Ovary (tissue), 7 donors: ENCODE measurements at regions not wholly inside any gene's neighbourhood (a gene's known extent, or its start where the extent isn't known, plus 50 kb on each side); places are given as distances from the start of the nearest gene placed in this dataset.

ENCODE experiments used
- DNase-seq, 5 donors: peaks; one replicate each; pipeline ENCODE4 v3.0.0-alpha.2; 2019 to 2020
- H3K27ac ChIP-seq, 2 donors: fragments of 200-600 bp; one replicate each; pipeline versions ENCODE4 v1.5.1 to v1.8.0; 2019 to 2022
- H3K27me3 ChIP-seq: fragments of 200-600 bp; one replicate; pipeline ENCODE4 v1.8.0; 2022
- H3K36me3 ChIP-seq: fragments of 200-600 bp; sonication (generic); one replicate; pipeline ENCODE4 v1.5.1; 2019
- H3K4me1 ChIP-seq: one replicate; pipeline ENCODE4 v1.8.1; 2013; ENCODE audit warnings: mild to moderate bottlenecking, moderate library complexity; ENCODE audit not compliant: insufficient read depth
- H3K4me3 ChIP-seq: fragments of 200-600 bp; sonication (generic); one replicate; pipeline ENCODE4 v1.5.1; 2017
- H3K9me3 ChIP-seq, 2 donors: fragments of 200-600 bp in 1 of 2; sonication (generic) in 1 of 2; one replicate each; pipeline versions ENCODE4 v1.5.1 to v1.8.1; 2013 to 2019; ENCODE audit warnings: mild to moderate bottlenecking in 1 of 2, moderate library complexity in 1 of 2
- EP300 ChIP-seq: sonication (generic); formaldehyde crosslinking; IDR thresholded peaks from one replicate; pipeline ENCODE4 v1.6.1; 2017; ENCODE audit warnings: antibody characterized with exemption
- POLR2A ChIP-seq: fragments of 450-650 bp; IDR thresholded peaks from one replicate; pipeline ENCODE4 v1.6.1; 2017; ENCODE audit warnings: antibody characterized with exemption, mild to moderate bottlenecking, moderate library complexity
- WGBS, 3 donors: extraction: QIAGEN DNeasy Blood & Tissue Kit in 1 of 3; methylation state at CpG; one replicate each; pipeline versions ENCODE4 v1.1.5 to v1.1.7; 2013 to 2017; 5-methylcytosine and 5-hydroxymethylcytosine counted together
- intact Hi-C, 4 donors: fragments of 100-400 bp; cut with DNase I; formaldehyde crosslinking; loops; one replicate each; pipeline versions ENCODE4 v1.11.0 to v1.15.1; 2022 to 2023
- TF ChIP-seq, protein P1 (sequence below), 3 donors: fragments of 450-650 bp in 2 of 3; fragments of 200-600 bp in 1 of 3; IDR thresholded peaks; one replicate each; pipeline versions ENCODE4 v1.5.1 to v1.8.0; 2016 to 2022; ENCODE audit warnings: antibody characterized with exemption in 3 of 3, mild to moderate bottlenecking in 1 of 3
- donor health status: DM: no; HTN: no; CAD: no; lungs with moderate emphysema.
- donor health status: DM: no; HTN: no; CAD: no.
- donor health status: Bipolar disorder and iron deficiency.
- donor health status: DM: no; HTN: no; CAD: no.
- donor health status: DM: yes; HTN: yes; CAD: no.

DNA sequence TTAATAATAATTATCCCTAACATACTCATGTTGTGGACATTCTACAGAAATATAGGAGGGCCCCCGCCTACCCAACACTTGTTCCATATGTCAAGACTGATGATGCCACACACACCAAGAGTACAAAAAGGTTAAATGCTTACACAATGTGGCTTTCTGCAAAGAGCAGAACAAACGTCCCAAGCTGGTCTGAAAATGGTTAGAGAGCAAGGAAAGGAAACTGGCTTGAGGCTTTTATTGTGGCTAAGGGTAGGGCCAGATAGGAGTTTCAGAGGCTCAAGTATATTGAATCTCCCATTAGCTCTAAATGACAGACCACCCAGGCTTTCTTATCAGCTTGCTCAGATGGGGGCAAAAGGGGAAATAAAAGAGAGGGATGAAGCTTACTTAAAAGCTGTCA lies 134.1 kb upstream of the C1QTNF7 start:
- 67 to 76% (median 74%) methylated on average over 2 of the region's 2 CpGs for WGBS, 3 donors
- DNase-seq: no peak
- intact Hi-C loops: no loop called here

DNA sequence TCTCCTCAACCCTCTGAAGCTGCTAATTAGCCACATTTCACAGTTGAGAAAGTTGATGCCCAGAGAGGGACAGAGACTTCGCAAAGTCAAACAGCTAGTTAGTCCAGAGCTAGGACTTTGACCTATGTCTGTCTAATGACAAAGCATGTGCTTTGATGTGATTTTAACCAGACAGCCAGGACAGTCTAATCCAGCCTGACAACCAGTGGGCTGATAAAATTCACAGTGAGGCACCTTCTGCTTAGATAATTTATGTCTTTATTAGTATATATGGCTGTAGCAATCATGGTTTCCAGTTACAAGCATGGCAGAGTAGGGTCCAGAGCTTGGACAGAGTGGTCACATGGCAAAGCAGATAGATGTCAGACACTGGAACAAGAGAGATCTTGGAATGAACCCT lies 133.6 kb upstream of the C1QTNF7 start:
- H3K4me3 ChIP-seq: no peak overlapping the region
- TF ChIP-seq POLR2A: no peak
- TF ChIP-seq, protein P1, sequence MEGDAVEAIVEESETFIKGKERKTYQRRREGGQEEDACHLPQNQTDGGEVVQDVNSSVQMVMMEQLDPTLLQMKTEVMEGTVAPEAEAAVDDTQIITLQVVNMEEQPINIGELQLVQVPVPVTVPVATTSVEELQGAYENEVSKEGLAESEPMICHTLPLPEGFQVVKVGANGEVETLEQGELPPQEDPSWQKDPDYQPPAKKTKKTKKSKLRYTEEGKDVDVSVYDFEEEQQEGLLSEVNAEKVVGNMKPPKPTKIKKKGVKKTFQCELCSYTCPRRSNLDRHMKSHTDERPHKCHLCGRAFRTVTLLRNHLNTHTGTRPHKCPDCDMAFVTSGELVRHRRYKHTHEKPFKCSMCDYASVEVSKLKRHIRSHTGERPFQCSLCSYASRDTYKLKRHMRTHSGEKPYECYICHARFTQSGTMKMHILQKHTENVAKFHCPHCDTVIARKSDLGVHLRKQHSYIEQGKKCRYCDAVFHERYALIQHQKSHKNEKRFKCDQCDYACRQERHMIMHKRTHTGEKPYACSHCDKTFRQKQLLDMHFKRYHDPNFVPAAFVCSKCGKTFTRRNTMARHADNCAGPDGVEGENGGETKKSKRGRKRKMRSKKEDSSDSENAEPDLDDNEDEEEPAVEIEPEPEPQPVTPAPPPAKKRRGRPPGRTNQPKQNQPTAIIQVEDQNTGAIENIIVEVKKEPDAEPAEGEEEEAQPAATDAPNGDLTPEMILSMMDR (IDR thresholded peaks at IDR 0.05): no peak
- TF ChIP-seq EP300: no peak
- no peak overlapping the region for H3K27ac ChIP-seq
- WGBS, 3 donors: 96 to 97% (median 96%) methylated on average over 1 of the region's 1 CpG
- no peaks in the 10 kb centered on the region for H3K4me1 ChIP-seq
- no peak for DNase-seq
- H3K9me3 ChIP-seq: no peaks in the 10 kb centered on the region
- no peaks in the 10 kb centered on the region for H3K36me3 ChIP-seq
- H3K27me3 ChIP-seq: no peaks in the 10 kb centered on the region
- intact Hi-C loops: no loop called here

More for the DNA sequence above, 134.1 kb upstream of the C1QTNF7 start:
- no peaks in the 10 kb centered on the region for H3K9me3 ChIP-seq
- H3K4me1 ChIP-seq: no peaks in the 10 kb centered on the region
- no peak overlapping the region for H3K27ac ChIP-seq
- TF ChIP-seq, protein P1 (IDR thresholded peaks at IDR 0.05): no peak
- TF ChIP-seq EP300 (no peak), POLR2A (no peak)
- no peak overlapping the region for H3K4me3 ChIP-seq
- no peaks in the 10 kb centered on the region for H3K36me3 ChIP-seq
- H3K27me3 ChIP-seq: no peaks in the 10 kb centered on the region

DNA sequence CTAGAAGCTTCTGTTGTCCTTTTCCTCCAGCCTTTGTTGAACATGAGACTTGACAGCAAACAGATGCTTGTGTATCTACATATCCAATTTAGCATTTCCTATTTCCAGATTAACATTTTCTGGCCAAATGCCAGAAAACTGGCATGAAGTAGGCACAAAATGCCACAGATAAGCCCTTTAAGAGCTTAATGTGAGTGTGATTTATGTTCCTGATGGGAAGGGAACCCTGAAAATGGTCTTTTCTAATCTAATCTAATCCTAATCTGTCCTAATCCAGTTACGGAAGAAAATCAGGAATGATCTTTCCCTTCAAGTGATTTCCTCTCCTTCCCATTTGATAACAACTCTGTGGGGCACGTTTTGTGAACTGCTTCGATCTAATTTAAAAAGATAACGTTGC lies 133.0 kb upstream of the C1QTNF7 start:
- no peak overlapping the region for H3K27ac ChIP-seq
- H3K4me1 ChIP-seq: no peaks in the 10 kb centered on the region
- 68 to 80% (median 74%) methylated on average over 4 of the region's 4 CpGs for whole genome bisulfite sequencing, 3 donors
- no peaks in the 10 kb centered on the region for H3K9me3 ChIP-seq
- intact Hi-C loops: no loop called here
- no peaks in the 10 kb centered on the region for H3K36me3 ChIP-seq
- TF ChIP-seq EP300: no peak
- no peak for TF ChIP-seq POLR2A
- TF ChIP-seq, protein P1 (IDR thresholded peaks at IDR 0.05): no peak
- H3K4me3 ChIP-seq: no peak overlapping the region
- no peaks in the 10 kb centered on the region for H3K27me3 ChIP-seq
- DNase-seq: no peak

DNA sequence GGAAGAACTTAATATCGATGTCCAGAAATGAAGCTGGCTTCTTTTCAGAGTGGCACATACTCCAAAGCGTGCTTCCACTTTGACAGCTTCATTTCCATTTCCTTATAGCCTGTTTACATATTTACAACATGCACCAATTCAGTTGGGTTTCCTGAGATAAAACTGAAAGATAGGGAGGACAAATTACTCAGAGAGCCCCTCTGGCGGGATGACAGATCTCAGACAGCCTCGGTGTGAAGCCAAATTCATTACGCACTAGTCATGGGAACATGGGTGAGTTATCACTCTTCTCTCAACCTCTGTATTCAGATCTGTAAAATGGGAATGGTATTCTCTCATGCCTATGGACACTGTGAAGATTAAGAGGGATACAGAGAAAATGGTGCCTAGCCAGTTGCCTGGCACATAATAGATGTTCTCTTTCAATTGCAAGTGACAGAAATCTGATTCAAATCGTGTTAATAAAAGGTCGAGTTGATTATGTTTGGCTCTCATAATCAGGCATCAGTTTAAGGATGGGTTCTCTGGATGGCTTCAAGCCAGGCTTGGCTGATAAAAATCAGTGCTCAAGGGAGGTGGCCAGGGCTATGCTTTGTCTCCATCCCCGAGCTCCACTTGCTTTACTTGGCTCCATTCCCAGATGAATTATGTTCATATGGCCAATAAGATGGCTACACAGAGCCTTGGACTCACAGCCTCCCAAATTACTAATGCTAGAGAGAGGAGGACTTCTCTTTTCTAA lies 132.2 kb upstream of the C1QTNF7 start:
- intact Hi-C loops: no loop called here
- no peak overlapping the region for H3K27ac ChIP-seq
- 77 to 81% (median 79%) methylated on average over 8 of the region's 8 CpGs for WGBS, 3 donors
- TF ChIP-seq, protein P1 (IDR thresholded peaks at IDR 0.05): no peak
- TF ChIP-seq POLR2A (no peak), EP300 (no peak)
- no peaks in the 10 kb centered on the region for H3K36me3 ChIP-seq
- no peak for DNase-seq
- H3K4me1 ChIP-seq: no peaks in the 10 kb centered on the region
- no peaks in the 10 kb centered on the region for H3K27me3 ChIP-seq
- H3K4me3 ChIP-seq: no peak overlapping the region
- no peaks in the 10 kb centered on the region for H3K9me3 ChIP-seq
